ENCODE measurements at regions not wholly inside any gene's neighbourhood (a gene's known extent, or its start where the extent isn't known, plus 50 kb on each side); places are given as distances from the start of the nearest gene placed in this dataset.
A peak's percentile ranks its signal among the peaks of the same experiment; 100 is the strongest.

GRCh38 chr1:193661385-193661784, 475.0 kb upstream of the B3GALT2 start:
- H3K9me3 ChIP-seq = no peaks in the 10 kb centered on the region
- DNase-seq (no peak), ATAC-seq (no peak)
- H3K4me1 ChIP-seq = peaks cover 3% of the 10 kb centered on the region
- no peaks in the 10 kb centered on the region for H3K27me3 ChIP-seq (ENCODE audit: low read depth)
- no peak overlapping the region for H3K4me3 ChIP-seq
- intact Hi-C loops (cut with DNase I) = no loop called here
- TF ChIP-seq, protein P1, sequence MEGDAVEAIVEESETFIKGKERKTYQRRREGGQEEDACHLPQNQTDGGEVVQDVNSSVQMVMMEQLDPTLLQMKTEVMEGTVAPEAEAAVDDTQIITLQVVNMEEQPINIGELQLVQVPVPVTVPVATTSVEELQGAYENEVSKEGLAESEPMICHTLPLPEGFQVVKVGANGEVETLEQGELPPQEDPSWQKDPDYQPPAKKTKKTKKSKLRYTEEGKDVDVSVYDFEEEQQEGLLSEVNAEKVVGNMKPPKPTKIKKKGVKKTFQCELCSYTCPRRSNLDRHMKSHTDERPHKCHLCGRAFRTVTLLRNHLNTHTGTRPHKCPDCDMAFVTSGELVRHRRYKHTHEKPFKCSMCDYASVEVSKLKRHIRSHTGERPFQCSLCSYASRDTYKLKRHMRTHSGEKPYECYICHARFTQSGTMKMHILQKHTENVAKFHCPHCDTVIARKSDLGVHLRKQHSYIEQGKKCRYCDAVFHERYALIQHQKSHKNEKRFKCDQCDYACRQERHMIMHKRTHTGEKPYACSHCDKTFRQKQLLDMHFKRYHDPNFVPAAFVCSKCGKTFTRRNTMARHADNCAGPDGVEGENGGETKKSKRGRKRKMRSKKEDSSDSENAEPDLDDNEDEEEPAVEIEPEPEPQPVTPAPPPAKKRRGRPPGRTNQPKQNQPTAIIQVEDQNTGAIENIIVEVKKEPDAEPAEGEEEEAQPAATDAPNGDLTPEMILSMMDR (IDR thresholded peaks at IDR 0.05) = no peak
- H3K27ac ChIP-seq = no peak overlapping the region
- no peaks in the 10 kb centered on the region for H3K36me3 ChIP-seq

DNA sequence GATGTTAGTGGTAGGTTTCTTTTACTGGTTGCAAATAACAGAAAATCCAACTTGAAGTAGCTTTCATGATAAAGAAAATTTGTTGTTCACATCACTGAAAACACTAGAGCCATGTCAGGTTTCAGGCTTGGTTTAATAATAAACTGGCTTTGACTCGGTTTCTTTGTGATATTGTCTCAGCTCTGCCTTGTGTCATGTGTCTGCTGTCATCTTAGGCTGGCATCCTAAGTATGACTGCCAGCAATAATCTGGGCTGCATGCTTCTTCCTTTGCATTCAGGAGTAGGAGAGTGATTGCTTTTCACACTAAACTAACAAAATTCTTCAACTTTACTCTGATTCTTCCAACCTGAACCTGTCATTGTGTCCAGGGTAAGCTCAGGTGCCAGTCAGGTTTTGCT, 474.0 kb upstream of the B3GALT2 start:
- ATAC-seq (no peak), DNase-seq (no peak)
- intact Hi-C loops (cut with DNase I) = no loop called here
- Histone ChIP-seq H3K27me3 (ENCODE audit: low read depth) (no peaks in the 10 kb centered on the region), H3K4me1 (peaks cover 3% of the 10 kb centered on the region), H3K4me3 (no peak overlapping the region), H3K36me3 (no peaks in the 10 kb centered on the region), H3K9me3 (no peaks in the 10 kb centered on the region), H3K27ac (no peak overlapping the region)
- TF ChIP-seq, protein P1 (IDR thresholded peaks at IDR 0.05) = no peak

GRCh38 chr1:193658691-193659090, 472.3 kb upstream of the B3GALT2 start:
- Histone ChIP-seq H3K4me3 (no peak overlapping the region), H3K36me3 (no peaks in the 10 kb centered on the region), H3K9me3 (peaks cover 4% of the 10 kb centered on the region), H3K27me3 (ENCODE audit: low read depth) (no peaks in the 10 kb centered on the region), H3K27ac (no peak overlapping the region), H3K4me1 (peaks cover 3% of the 10 kb centered on the region)
- TF ChIP-seq, protein P1 (IDR thresholded peaks at IDR 0.05) = no peak
- intact Hi-C loops (cut with DNase I) = no loop called here
- no peak for DNase-seq
- ATAC-seq = peak; percentile 76 to 88

DNA sequence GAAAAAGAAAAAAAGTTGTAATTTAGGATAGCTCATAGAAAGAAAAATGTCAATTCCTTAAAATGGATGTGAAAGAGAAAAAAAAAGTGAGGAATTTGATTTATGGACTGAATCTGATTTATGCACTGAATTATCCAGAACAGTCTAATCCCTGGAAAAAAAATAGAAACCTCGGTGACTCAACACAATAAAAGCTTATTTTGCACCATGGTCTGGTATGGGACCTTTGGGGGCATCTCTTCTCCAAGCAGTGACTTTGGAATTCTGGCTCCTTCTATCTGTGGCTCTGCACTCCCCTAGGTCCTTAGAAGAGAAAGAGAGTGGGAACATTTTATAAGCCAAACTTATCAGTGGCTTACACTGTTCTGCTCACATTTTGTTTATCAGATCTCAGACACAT, 471.7 kb upstream of the B3GALT2 start:
- Histone ChIP-seq H3K27ac (no peak overlapping the region), H3K27me3 (ENCODE audit: low read depth) (no peaks in the 10 kb centered on the region), H3K4me1 (peaks cover 3% of the 10 kb centered on the region), H3K36me3 (no peaks in the 10 kb centered on the region), H3K9me3 (peaks cover 7% of the 10 kb centered on the region), H3K4me3 (no peak overlapping the region)
- no peak for DNase-seq
- intact Hi-C loops (cut with DNase I) = no loop called here
- ATAC-seq = no peak
- TF ChIP-seq, protein P1 (IDR thresholded peaks at IDR 0.05) = no peak

GRCh38 chr1:193657552-193657951, 471.1 kb upstream of the B3GALT2 start:
- Histone ChIP-seq H3K27ac (no peak overlapping the region), H3K4me3 (no peak overlapping the region), H3K36me3 (no peaks in the 10 kb centered on the region), H3K4me1 (peaks cover 3% of the 10 kb centered on the region), H3K27me3 (ENCODE audit: low read depth) (no peaks in the 10 kb centered on the region), H3K9me3 (peaks cover 7% of the 10 kb centered on the region)
- DNase-seq (no peak), ATAC-seq (no peak)
- intact Hi-C loops (cut with DNase I) = no loop called here
- TF ChIP-seq, protein P1 (IDR thresholded peaks at IDR 0.05) = no peak

DNA sequence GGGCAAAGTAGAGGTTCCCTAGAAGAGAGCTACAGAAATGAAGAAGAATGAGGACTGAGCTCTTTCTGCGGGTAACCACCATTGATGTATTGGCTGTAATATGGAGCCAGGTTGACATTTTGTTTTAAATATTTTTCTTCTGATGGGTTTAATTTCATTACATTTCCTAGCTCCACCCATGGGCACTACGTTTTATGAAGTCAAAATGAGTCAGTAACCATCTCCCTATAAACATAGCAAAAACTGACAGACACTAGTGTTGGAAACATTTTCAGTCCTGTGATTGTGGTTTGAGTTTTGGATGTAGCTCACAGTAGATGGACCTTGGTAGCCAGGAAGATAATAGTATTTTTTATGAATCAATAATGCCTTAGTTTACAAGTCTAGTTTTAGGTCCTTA, 470.4 kb upstream of the B3GALT2 start:
- intact Hi-C loops (cut with DNase I) = no loop called here
- DNase-seq (no peak), ATAC-seq (no peak)
- Histone ChIP-seq H3K27me3 (ENCODE audit: low read depth) (no peaks in the 10 kb centered on the region), H3K4me1 (peaks cover 3% of the 10 kb centered on the region), H3K4me3 (no peak overlapping the region), H3K36me3 (no peaks in the 10 kb centered on the region), H3K27ac (no peak overlapping the region), H3K9me3 (peaks cover 7% of the 10 kb centered on the region)
- TF ChIP-seq, protein P1 (IDR thresholded peaks at IDR 0.05) = no peak
